ENCODE measurements at regions not wholly inside any gene's neighbourhood (a gene's known extent, or its start where the extent isn't known, plus 50 kb on each side); places are given as distances from the start of the nearest gene placed in this dataset.

DNA sequence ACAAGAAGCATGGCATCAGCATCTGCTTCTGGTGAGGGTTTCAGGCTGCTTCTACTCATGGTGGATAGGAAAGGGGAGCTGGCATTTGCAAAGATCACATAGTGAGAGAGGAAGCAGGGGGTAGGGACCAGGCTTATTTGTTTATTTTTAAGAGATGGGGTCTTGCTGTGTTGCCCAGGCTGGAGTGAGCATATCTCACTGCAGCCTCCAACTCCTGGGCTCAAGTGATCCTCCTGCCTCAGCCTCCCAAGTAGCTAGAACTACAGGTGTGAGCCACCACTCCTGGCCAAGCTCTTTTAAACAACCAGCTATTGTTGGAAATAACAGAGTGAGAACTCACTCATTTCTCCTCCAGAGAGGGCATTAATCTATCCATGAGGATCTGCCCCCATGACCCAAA, 138.8 kb upstream of the FOXN2 start:
- CTCF ChIA-PET, result no interaction called here
- no peak for DNase-seq
- H3K36me3 Mint-ChIP-seq (ENCODE audit: low read depth), result no peaks in the 10 kb centered on the region
- no peak overlapping the region for H3K4me3 Mint-ChIP-seq
- H3K9me3 Mint-ChIP-seq, result no peaks in the 10 kb centered on the region
- POLR2A ChIA-PET, result no interaction called here
- H3K4me1 Mint-ChIP-seq, result no peaks in the 10 kb centered on the region
- peaks cover 3% of the 10 kb centered on the region for H3K27me3 Mint-ChIP-seq
- H3K27ac Mint-ChIP-seq, result no peak overlapping the region

DNA sequence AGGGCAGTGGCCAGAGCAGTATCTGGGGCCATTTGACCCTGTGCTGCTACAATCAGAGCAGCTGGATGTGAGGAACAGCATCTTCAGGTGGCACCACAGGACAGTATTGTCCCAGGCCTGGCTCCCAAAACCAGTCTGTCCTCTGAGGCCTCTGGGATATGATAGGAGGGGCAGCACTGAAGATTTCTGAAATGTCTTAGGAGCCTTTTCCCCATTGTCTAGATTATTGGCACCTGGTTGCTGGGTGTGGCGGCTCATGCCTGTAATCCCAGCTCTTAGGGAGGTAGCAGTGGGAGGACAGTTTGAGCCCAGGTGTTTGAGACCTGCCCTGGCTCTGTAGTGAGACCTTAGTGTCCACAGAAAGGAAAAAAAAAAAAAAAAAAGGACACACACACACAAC, 137.6 kb upstream of the FOXN2 start:
- Mint-ChIP-seq H3K27me3 (peaks cover 3% of the 10 kb centered on the region), H3K4me1 (no peaks in the 10 kb centered on the region), H3K4me3 (no peak overlapping the region), H3K9me3 (no peaks in the 10 kb centered on the region), H3K36me3 (ENCODE audit: low read depth) (no peaks in the 10 kb centered on the region), H3K27ac (no peak overlapping the region)
- ChIA-PET POLR2A (no interaction called here), CTCF (no interaction called here)
- DNase-seq, result no peak

DNA sequence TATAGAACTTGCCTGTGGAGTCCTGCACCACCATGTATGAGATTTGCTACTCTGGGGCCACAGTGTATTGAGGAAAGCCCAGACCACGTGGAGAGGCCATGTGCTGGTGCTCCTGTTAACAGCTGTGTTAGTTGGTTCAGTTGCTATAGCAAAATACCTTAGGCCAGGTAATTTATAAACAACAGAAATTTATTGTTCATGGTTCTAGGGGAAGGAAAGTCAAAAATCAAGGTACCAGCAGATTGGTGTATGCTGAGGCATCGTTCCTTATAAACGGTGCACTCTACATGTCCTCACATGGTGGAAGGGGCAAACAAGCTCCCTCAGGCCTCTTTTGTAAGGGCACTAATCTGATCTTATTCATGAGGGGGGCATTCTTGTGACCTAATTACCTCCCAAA, 135.9 kb upstream of the FOXN2 start:
- Mint-ChIP-seq H3K4me3 (no peak overlapping the region), H3K9me3 (no peaks in the 10 kb centered on the region), H3K27ac (no peak overlapping the region), H3K4me1 (no peaks in the 10 kb centered on the region), H3K36me3 (ENCODE audit: low read depth) (no peaks in the 10 kb centered on the region), H3K27me3 (no peaks in the 10 kb centered on the region)
- ChIA-PET POLR2A (no interaction called here), CTCF (no interaction called here)
- DNase-seq, result no peak

DNA sequence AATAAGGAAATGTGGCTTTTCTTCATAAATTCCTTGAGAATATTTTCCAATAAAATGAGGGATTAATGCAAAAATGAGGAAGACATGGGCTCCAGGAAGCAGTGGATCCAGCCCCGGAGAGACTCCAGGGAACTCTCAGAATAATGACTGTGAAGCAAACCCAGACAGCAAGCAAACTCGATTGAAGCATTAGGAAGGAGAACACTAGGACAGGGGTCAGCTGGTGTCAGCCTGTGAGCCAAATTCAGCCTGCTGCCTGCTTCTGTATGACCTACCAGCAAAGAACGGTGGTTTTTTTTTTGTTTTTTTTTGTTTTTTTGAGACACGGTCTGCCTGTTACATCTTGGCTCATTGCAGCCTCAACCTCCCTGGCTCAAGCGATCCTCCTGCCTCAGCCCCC, 133.9 kb upstream of the FOXN2 start:
- no peaks in the 10 kb centered on the region for H3K27me3 Mint-ChIP-seq
- POLR2A ChIA-PET, result no interaction called here
- CTCF ChIA-PET, result no interaction called here

DNA sequence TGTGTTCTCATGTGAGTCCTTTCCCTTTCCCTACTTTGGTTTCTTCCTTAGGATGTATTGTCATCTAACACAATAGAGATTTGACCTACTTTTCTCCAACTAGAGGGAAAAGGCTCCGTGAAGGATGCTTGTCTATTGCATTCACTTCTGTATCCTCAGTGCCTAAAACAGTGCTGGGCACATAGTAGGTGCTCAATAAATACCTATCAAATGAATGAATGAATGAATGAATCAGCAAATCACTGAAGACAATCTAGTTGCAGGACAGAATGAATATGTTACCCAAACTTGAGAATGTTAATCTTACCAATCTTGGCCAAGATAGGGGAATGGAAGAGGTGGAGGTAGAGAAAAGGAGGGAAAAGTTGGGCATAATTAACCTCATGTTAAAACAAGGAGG, 131.2 kb upstream of the FOXN2 start:
- Mint-ChIP-seq H3K27me3 (no peaks in the 10 kb centered on the region), H3K9me3 (no peaks in the 10 kb centered on the region), H3K4me1 (no peaks in the 10 kb centered on the region), H3K4me3 (no peak overlapping the region), H3K36me3 (ENCODE audit: low read depth) (no peaks in the 10 kb centered on the region), H3K27ac (no peak overlapping the region)
- POLR2A ChIA-PET, result no interaction called here
- DNase-seq, result no peak
- CTCF ChIA-PET, result no interaction called here

More for the DNA sequence above, 133.9 kb upstream of the FOXN2 start:
- no peak overlapping the region for H3K4me3 Mint-ChIP-seq
- H3K36me3 Mint-ChIP-seq (ENCODE audit: low read depth), result no peaks in the 10 kb centered on the region
- no peaks in the 10 kb centered on the region for H3K4me1 Mint-ChIP-seq
- DNase-seq, result no peak
- H3K27ac Mint-ChIP-seq, result no peak overlapping the region
- H3K9me3 Mint-ChIP-seq, result no peaks in the 10 kb centered on the region

DNA sequence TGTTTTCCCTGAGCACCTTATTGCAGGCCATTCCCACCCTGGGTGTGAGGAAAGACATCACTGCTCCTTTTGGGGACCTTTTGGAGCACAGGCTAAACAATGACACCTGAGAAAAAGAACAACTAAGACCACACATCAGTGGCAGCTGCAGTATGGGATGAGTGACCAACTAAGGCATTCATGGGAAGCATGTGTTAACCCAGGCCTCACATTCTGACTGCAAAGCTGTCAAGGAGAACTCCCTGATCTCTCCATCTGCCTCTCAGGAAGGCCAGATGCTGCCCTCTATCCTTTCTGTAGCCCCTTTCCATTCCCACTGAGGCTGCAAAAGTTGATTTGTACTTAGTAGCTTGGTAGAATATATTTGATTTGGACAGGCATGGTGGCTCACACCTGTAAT, 130.5 kb upstream of the FOXN2 start:
- H3K4me3 Mint-ChIP-seq, result no peak overlapping the region
- CTCF ChIA-PET, result no interaction called here

DNA sequence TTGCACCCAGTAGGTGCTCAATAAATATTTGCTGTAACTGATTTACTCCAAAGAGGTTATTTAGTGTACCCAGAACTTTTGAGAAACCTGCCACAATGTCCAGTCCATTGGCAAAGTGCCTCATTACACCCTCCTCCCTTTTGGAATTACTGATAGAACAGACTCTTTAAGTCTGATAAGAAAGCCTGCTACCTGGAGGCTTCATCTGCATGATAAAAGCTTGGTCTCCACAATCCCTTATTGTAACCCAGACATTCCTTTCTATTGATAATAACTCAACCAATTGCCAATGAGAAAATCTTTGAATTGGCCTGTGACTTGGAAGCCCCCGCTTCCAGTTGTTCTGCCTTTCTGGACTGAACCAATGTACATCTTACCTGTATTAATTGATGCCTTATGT, 127.0 kb upstream of the FOXN2 start:
- Mint-ChIP-seq H3K27me3 (no peaks in the 10 kb centered on the region), H3K27ac (no peak overlapping the region), H3K4me3 (no peak overlapping the region), H3K9me3 (no peaks in the 10 kb centered on the region), H3K36me3 (ENCODE audit: low read depth) (no peaks in the 10 kb centered on the region), H3K4me1 (peaks cover 3% of the 10 kb centered on the region)
- DNase-seq, result no peak
- ChIA-PET POLR2A (no interaction called here), CTCF (no interaction called here)

More for the DNA sequence above, 130.5 kb upstream of the FOXN2 start:
- no peak for DNase-seq
- Mint-ChIP-seq H3K27me3 (no peaks in the 10 kb centered on the region), H3K4me1 (no peaks in the 10 kb centered on the region), H3K9me3 (no peaks in the 10 kb centered on the region), H3K27ac (no peak overlapping the region), H3K36me3 (ENCODE audit: low read depth) (no peaks in the 10 kb centered on the region)
- POLR2A ChIA-PET, result no interaction called here

DNA sequence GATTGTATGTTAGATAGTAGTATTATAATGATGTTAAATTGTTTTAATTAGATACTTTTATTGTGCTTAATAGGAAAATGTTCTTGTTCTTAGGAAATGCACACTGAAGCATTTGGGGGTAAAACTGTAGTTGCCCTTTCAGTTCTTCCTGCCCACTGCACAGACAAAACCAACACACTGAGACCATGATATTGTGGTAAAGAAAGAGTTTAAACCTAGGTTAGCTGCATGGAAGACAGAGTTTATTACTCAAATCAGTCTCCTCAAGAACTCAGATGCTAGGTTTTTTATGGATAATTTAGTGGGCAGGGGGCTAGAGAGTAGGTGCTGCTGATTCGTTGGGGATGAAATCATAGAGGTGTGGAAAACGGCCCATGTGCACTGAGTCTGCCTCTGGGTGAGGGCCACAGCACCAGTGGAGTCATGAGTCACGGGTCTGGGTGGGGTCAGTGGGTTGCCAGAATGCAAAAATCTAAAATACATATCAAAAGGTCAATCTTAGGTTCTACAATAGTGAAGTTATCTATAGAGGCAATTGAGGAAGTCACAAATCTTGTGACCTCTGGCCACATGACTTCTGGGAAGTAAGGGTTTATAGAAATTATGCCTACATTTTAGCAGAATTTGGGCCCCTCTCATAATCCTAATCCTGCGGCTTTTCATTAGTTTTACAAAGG, 124.8 kb upstream of the FOXN2 start:
- no peak for DNase-seq
- no peak overlapping the region for H3K27ac Mint-ChIP-seq
- peaks cover 3% of the 10 kb centered on the region for H3K4me1 Mint-ChIP-seq
- no peaks in the 10 kb centered on the region for H3K36me3 Mint-ChIP-seq (ENCODE audit: low read depth)
- no peaks in the 10 kb centered on the region for H3K27me3 Mint-ChIP-seq
- H3K4me3 Mint-ChIP-seq, result no peak overlapping the region
- ChIA-PET POLR2A (no interaction called here), CTCF (no interaction called here)
- no peaks in the 10 kb centered on the region for H3K9me3 Mint-ChIP-seq

DNA sequence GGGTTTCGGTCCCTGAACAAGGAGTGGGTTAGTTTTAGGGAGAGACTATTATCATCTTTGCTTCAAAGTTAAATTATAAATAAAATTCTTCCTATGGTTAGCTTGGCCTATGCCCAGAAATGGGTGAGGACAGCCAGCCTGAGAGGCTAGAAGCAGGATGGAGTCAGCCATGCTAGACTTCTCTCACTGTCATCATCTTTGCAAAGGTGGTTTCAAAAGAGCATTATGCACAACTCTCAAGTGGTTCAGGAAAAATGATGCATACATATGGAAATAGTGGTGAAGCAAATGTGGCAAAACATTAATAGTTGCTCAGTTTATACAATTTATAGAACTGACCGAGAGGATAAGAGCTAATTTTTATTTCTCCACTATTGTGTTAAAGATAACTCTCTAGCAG, 124.3 kb upstream of the FOXN2 start:
- CTCF ChIA-PET, result no interaction called here
- no peaks in the 10 kb centered on the region for H3K9me3 Mint-ChIP-seq
- H3K4me1 Mint-ChIP-seq, result peaks cover 3% of the 10 kb centered on the region
- DNase-seq, result no peak
- H3K36me3 Mint-ChIP-seq (ENCODE audit: low read depth), result no peaks in the 10 kb centered on the region
- no peak overlapping the region for H3K27ac Mint-ChIP-seq
- POLR2A ChIA-PET, result no interaction called here
- H3K4me3 Mint-ChIP-seq, result no peak overlapping the region
- H3K27me3 Mint-ChIP-seq, result no peaks in the 10 kb centered on the region

DNA sequence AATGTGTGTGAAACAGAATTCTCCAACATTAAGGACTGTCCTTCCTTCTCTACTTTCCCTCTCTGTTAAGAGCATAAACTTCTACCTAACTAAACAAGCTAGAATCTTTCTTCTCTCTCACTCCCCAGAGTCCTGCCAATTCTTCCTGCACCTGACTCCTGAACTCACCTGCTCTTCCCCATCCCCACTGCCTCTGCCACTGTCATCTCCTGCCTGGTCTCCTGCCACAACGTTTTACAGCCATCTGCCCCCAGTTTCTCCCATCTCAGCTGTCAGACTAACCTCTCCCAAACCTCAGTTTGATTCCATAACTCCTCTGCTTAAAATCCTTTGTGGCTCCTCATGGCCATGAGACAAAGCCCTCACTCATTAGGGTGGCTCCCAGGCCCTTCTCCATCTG, 119.8 kb upstream of the FOXN2 start:
- no peak for DNase-seq
- ChIA-PET POLR2A (no interaction called here), CTCF (no interaction called here)
- Mint-ChIP-seq H3K27me3 (no peaks in the 10 kb centered on the region), H3K4me3 (no peak overlapping the region), H3K27ac (no peak overlapping the region), H3K9me3 (no peaks in the 10 kb centered on the region), H3K4me1 (peaks cover 3% of the 10 kb centered on the region), H3K36me3 (ENCODE audit: low read depth) (no peaks in the 10 kb centered on the region)

DNA sequence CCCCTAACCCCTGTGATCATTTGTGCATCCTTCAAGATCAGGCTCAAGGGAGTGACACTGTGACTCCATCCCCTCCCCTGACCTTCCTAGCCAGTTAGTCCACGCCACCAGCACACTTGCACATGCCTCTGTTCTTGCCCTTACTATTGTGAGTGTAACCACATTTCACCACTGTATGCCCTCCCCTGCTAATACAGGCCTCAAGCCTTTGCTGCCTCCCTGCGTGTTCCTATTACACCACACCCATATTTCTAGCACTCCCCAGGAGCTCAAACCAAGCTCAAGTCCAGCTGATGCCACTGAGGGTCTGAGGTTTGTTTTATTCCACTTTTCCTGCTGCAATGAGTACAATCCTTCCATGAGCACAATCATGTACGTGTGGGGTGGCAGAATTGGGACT, 119.3 kb upstream of the FOXN2 start:
- Mint-ChIP-seq H3K9me3 (no peaks in the 10 kb centered on the region), H3K4me3 (no peak overlapping the region), H3K36me3 (ENCODE audit: low read depth) (no peaks in the 10 kb centered on the region), H3K27me3 (no peaks in the 10 kb centered on the region), H3K4me1 (no peaks in the 10 kb centered on the region), H3K27ac (no peak overlapping the region)
- no peak for DNase-seq
- CTCF ChIA-PET, result no interaction called here
- POLR2A ChIA-PET, result no interaction called here

DNA sequence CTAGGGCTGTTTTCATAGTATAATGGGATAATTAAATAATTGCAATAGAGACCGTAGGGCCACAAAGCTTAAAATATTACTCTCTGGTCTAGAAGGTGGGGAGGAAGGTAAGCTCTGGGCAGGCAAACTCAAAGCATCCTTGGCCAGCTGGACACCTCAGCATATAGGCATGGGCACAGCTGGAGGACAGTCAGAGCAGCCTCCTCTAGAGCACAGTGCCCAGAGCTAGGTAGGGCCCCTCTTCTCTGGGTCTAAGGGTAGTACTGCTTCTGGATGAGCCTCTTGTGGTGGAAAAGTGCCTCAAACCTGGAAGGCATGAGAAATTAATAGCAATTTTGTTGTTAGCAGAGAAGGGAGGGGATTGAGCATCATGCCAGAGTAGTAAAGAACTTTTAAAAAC, 116.9 kb upstream of the FOXN2 start:
- Mint-ChIP-seq H3K27me3 (no peaks in the 10 kb centered on the region), H3K4me1 (no peaks in the 10 kb centered on the region), H3K36me3 (ENCODE audit: low read depth) (no peaks in the 10 kb centered on the region), H3K4me3 (no peak overlapping the region), H3K27ac (no peak overlapping the region), H3K9me3 (no peaks in the 10 kb centered on the region)
- DNase-seq, result no peak
- POLR2A ChIA-PET, result no interaction called here
- CTCF ChIA-PET, result no interaction called here

DNA sequence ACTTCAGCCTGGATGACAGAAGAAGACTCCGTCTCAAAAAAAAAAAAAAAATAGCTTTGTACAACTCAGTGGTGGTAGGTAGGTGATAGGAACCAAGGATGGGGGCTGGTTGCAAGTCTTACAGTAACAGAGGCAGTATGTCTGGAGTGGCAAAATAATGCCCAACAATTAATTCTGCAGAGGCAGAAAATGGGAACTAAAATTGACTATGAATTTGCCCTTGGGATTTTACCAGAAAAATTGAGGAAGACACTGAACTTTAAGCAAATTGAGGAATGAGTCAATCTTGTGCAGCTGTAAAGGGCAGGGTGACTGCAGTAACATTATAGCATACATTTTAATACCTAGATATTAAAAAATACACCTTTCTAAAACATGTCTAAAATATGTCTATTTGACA, 116.1 kb upstream of the FOXN2 start:
- ChIA-PET POLR2A (no interaction called here), CTCF (no interaction called here)
- Mint-ChIP-seq H3K4me3 (no peak overlapping the region), H3K36me3 (ENCODE audit: low read depth) (no peaks in the 10 kb centered on the region), H3K27ac (no peak overlapping the region), H3K9me3 (no peaks in the 10 kb centered on the region), H3K27me3 (no peaks in the 10 kb centered on the region), H3K4me1 (no peaks in the 10 kb centered on the region)
- DNase-seq, result no peak

DNA sequence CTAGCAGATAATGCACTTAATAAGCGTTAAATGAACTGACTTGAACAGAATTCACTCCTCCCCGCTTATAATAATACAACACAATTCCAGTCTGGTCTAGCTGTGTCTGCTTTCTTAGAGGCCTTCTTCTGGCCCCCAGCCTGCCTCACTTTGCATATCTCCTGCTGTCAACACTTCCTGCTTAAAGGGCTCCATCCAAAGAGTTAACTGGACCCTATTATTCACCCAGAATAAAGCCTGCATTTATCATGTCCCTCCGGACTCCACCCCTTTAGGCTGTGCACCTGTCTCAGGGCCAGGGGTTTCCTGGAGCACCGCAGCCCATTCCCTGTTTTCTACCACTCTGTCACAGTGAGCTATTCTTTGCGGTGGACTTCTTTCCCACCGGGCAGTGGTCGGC, 115.4 kb upstream of the FOXN2 start:
- H3K4me1 Mint-ChIP-seq, result no peaks in the 10 kb centered on the region
- ChIA-PET POLR2A (no interaction called here), CTCF (no interaction called here)
- DNase-seq, result no peak
- H3K27me3 Mint-ChIP-seq, result no peaks in the 10 kb centered on the region
- no peaks in the 10 kb centered on the region for H3K9me3 Mint-ChIP-seq
- no peak overlapping the region for H3K27ac Mint-ChIP-seq
- H3K4me3 Mint-ChIP-seq, result no peak overlapping the region
- H3K36me3 Mint-ChIP-seq (ENCODE audit: low read depth), result no peaks in the 10 kb centered on the region
